ENCODE measurements at regions not wholly inside any gene's neighbourhood (a gene's known extent, or its start where the extent isn't known, plus 50 kb on each side); places are given as distances from the start of the nearest gene placed in this dataset.

DNA sequence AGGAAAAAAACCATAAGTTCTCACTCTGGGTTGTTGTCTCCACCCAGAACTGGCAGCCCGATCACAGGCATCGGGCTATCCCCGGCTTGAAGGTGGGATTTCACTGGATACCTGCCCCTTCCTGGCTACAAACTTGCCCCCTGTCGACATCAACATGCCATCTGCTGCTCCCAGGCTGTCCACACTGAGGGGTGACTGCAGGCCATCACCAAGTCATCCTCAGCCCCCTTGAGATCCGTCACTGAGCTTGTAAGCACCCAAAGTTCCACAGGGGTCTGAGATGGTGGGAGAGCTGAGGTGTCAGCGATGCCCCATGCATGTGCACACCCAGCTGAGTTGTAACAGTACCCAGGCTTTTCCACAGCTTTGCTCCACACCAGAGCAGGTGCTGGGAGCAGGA is 211.0 kb downstream of the AMY1C start:
- Histone ChIP-seq H3K4me2 (ENCODE audit: control insufficient read depth, insufficient read depth) (no peak overlapping the region), H3K36me3 (ENCODE audit: control insufficient read depth in 2 of 2, insufficient read depth in 2 of 2, low read length in 1 of 2) (no peaks in the 10 kb centered on the region), H3K27ac (ENCODE audit: control insufficient read depth, insufficient read depth) (no peak overlapping the region), H4K20me1 (ENCODE audit: control insufficient read depth, insufficient read depth) (no peaks in the 10 kb centered on the region), H3K9me3 (replicated peaks; ENCODE audit: control insufficient read depth, insufficient read depth, low read length) (peaks cover 3% of the 10 kb centered on the region; the same call in 2 of the 3 replicates), H3K9ac (ENCODE audit: control insufficient read depth, insufficient read depth, low read length) (no peak overlapping the region), H3K4me1 (ENCODE audit: control insufficient read depth, insufficient read depth, low read length) (no peaks in the 10 kb centered on the region), H3K27me3 (replicated peaks in 1 of 2; ENCODE audit: control insufficient read depth in 2 of 2, insufficient read depth in 2 of 2, low read length in 1 of 2) (no peaks in the 10 kb centered on the region), H3K79me2 (ENCODE audit: control insufficient read depth, insufficient read depth, low read length) (no peaks in the 10 kb centered on the region), H2AFZ (ENCODE audit: control insufficient read depth, low read depth, low read length) (no peak overlapping the region), H3K4me3 (no peak overlapping the region)
- CTCF ChIA-PET: interaction anchor here (1.0 kb wide), 1 partner anchor 11 kb away, joined by 4 read pairs; no protein-coding TSS in a partner anchor
- RAD21 ChIA-PET (ENCODE audit: unreplicated experiment): no interaction called here
- TF ChIP-seq HDGF (IDR thresholded peaks at IDR 0.05) (no peak), MEF2B (IDR thresholded peaks at IDR 0.05; ENCODE audit: partially characterized antibody, poor library complexity, severe bottlenecking) (no peak), POLR2AphosphoS5 (IDR thresholded peaks at IDR 0.05; ENCODE audit: low read length) (no peak), NR2F1 (conservative IDR thresholded peaks at IDR 0.05) (no peak), ZNF207 (IDR thresholded peaks at IDR 0.05; ENCODE audit: borderline replicate concordance) (no peak)
- TF ChIP-seq, protein P1, sequence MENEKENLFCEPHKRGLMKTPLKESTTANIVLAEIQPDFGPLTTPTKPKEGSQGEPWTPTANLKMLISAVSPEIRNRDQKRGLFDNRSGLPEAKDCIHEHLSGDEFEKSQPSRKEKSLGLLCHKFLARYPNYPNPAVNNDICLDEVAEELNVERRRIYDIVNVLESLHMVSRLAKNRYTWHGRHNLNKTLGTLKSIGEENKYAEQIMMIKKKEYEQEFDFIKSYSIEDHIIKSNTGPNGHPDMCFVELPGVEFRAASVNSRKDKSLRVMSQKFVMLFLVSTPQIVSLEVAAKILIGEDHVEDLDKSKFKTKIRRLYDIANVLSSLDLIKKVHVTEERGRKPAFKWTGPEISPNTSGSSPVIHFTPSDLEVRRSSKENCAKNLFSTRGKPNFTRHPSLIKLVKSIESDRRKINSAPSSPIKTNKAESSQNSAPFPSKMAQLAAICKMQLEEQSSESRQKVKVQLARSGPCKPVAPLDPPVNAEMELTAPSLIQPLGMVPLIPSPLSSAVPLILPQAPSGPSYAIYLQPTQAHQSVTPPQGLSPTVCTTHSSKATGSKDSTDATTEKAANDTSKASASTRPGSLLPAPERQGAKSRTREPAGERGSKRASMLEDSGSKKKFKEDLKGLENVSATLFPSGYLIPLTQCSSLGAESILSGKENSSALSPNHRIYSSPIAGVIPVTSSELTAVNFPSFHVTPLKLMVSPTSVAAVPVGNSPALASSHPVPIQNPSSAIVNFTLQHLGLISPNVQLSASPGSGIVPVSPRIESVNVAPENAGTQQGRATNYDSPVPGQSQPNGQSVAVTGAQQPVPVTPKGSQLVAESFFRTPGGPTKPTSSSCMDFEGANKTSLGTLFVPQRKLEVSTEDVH (IDR thresholded peaks at IDR 0.05; ENCODE audit: low read depth, partially characterized antibody): no peak
- no peak for ATAC-seq
- intact Hi-C loops (cut with micrococcal nuclease; ENCODE audit: unreplicated experiment) (no loop called here), in situ Hi-C loops (cut with MboI) (no loop called here)
- POLR2A ChIA-PET: no interaction called here
- SMC1A ChIA-PET (ENCODE audit: uncharacterized antibody, unreplicated experiment): no interaction called here
- DNase-seq (ENCODE audit: low read depth, low spot score): no peak
- WGBS (ENCODE audit: insufficient coverage, insufficient replicate concordance, low lambda C conversion rate, missing lambda C conversion rate): 38% methylated on average over 6 of the region's 6 CpGs
- no peak for FAIRE-seq
- no TSS peak for BruUV-seq (replicated peaks)

DNA sequence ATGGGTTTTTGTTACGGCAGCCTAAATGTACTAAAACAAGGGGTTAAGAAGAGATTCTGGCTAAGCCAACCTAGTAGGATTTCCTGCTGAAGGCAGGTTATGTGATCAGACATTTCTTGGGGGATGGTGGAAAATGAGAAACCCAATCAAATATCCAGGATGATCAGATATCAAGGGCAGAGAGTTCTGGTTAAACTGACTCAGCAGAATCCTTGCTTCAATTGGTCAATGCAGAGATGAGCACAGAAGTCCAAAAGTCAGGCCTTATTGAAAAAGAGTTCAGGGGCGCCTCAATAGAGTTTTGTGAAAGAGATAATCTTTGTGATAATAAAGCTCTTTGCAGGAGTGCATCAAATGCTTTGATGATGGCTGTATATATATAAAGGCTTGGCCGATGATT is 237.1 kb downstream of the AMY1C start:
- DNase-seq (ENCODE audit: low read depth, low spot score) (no peak), FAIRE-seq (no peak), ATAC-seq (no peak)
- no peak overlapping the region for H3K4me3 ChIP-seq
- H3K9me3 ChIP-seq (replicated peaks; ENCODE audit: control insufficient read depth, insufficient read depth, low read length): no peaks in the 10 kb centered on the region
- no peak overlapping the region for H3K9ac ChIP-seq (ENCODE audit: control insufficient read depth, insufficient read depth, low read length)
- ChIA-PET RAD21 (ENCODE audit: unreplicated experiment) (no interaction called here), SMC1A (ENCODE audit: uncharacterized antibody, unreplicated experiment) (no interaction called here), POLR2A (no interaction called here), CTCF (no interaction called here)
- no peak overlapping the region for H3K27ac ChIP-seq (ENCODE audit: control insufficient read depth, insufficient read depth)
- intact Hi-C loops (cut with micrococcal nuclease; ENCODE audit: unreplicated experiment) (no loop called here), in situ Hi-C loops (cut with MboI) (no loop called here)
- H2AFZ ChIP-seq (ENCODE audit: control insufficient read depth, low read depth, low read length): no peak overlapping the region
- no peaks in the 10 kb centered on the region for H3K79me2 ChIP-seq (ENCODE audit: control insufficient read depth, insufficient read depth, low read length)
- H3K27me3 ChIP-seq (replicated peaks in 1 of 2; ENCODE audit: control insufficient read depth in 2 of 2, insufficient read depth in 2 of 2, low read length in 1 of 2): no peaks in the 10 kb centered on the region
- BruUV-seq (replicated peaks): no TSS peak
- no peak overlapping the region for H3K4me2 ChIP-seq (ENCODE audit: control insufficient read depth, insufficient read depth)
- H3K4me1 ChIP-seq (ENCODE audit: control insufficient read depth, insufficient read depth, low read length): no peaks in the 10 kb centered on the region
- H4K20me1 ChIP-seq (ENCODE audit: control insufficient read depth, insufficient read depth): no peaks in the 10 kb centered on the region
- WGBS (ENCODE audit: insufficient coverage, insufficient replicate concordance, low lambda C conversion rate, missing lambda C conversion rate): 33% methylated on average over 3 of the region's 3 CpGs
- H3K36me3 ChIP-seq (ENCODE audit: control insufficient read depth in 2 of 2, insufficient read depth in 2 of 2, low read length in 1 of 2): no peaks in the 10 kb centered on the region
- TF ChIP-seq HCFC1 (IDR thresholded peaks at IDR 0.05; ENCODE audit: low read length) (no peak), CBX3 (IDR thresholded peaks at IDR 0.05; ENCODE audit: borderline replicate concordance, low read depth) (no peak), ASH2L (IDR thresholded peaks at IDR 0.05; ENCODE audit: borderline replicate concordance, low read depth) (no peak), CREB1 (IDR thresholded peaks at IDR 0.05; ENCODE audit: low read depth) (no peak)
- TF ChIP-seq, protein P2, sequence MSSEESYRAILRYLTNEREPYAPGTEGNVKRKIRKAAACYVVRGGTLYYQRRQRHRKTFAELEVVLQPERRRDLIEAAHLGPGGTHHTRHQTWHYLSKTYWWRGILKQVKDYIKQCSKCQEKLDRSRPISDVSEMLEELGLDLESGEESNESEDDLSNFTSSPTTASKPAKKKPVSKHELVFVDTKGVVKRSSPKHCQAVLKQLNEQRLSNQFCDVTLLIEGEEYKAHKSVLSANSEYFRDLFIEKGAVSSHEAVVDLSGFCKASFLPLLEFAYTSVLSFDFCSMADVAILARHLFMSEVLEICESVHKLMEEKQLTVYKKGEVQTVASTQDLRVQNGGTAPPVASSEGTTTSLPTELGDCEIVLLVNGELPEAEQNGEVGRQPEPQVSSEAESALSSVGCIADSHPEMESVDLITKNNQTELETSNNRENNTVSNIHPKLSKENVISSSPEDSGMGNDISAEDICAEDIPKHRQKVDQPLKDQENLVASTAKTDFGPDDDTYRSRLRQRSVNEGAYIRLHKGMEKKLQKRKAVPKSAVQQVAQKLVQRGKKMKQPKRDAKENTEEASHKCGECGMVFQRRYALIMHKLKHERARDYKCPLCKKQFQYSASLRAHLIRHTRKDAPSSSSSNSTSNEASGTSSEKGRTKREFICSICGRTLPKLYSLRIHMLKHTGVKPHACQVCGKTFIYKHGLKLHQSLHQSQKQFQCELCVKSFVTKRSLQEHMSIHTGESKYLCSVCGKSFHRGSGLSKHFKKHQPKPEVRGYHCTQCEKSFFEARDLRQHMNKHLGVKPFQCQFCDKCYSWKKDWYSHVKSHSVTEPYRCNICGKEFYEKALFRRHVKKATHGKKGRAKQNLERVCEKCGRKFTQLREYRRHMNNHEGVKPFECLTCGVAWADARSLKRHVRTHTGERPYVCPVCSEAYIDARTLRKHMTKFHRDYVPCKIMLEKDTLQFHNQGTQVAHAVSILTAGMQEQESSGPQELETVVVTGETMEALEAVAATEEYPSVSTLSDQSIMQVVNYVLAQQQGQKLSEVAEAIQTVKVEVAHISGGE (CRISPR knock-in tag; IDR thresholded peaks at IDR 0.05): no peak

Measured in GM12878 (cell line).